ENCODE measurements at regions not wholly inside any gene's neighbourhood (a gene's known extent, or its start where the extent isn't known, plus 50 kb on each side); places are given as distances from the start of the nearest gene placed in this dataset.

GRCh38 chr12:124479680-124480468 lies 87.5 kb downstream of the NCOR2 start:
- H4K20me1 ChIP-seq (ENCODE audit: insufficient read depth, low read length): peaks cover 63% of the 10 kb centered on the region
- H3K56ac ChIP-seq (ENCODE audit: extremely low read depth, insufficient read depth, low read length): no peak overlapping the region
- ChIA-PET POLR2A (ENCODE audit: unreplicated experiment) (no interaction called here), CTCF (interaction anchor here (0.6 kb wide), 1 partner anchor 118 kb away, joined by 4 read pairs; no protein-coding TSS in a partner anchor)
- no peak overlapping the region for H3K4me2 ChIP-seq (ENCODE audit: low read depth, low read length)
- in situ Hi-C loops (cut with MboI; ENCODE audit: low sequenced_read_pairs) (no loop called here), dilution Hi-C loops (cut with HindIII; ENCODE audit: low sequenced_read_pairs, unreplicated experiment) (no loop called here), intact Hi-C loops (cut with micrococcal nuclease) (no loop called here)
- H2BK5ac ChIP-seq (ENCODE audit: low read depth, low read length, poor library complexity, severe bottlenecking): no peak overlapping the region
- H4K91ac ChIP-seq (ENCODE audit: insufficient read depth, low read depth, low read length): no peak overlapping the region
- DNase-seq (no peak), ATAC-seq (ENCODE audit: low read depth) (0 out of 2 replicates have a peak, but pooled peaks have one; percentile 19)
- no peak overlapping the region for H4K5ac ChIP-seq (ENCODE audit: low read depth, low read length)
- H3K14ac ChIP-seq (replicated peaks; ENCODE audit: low read depth, low read length): no peak overlapping the region; the same call in 1 of the 2 replicates
- no peak overlapping the region for H4K8ac ChIP-seq (ENCODE audit: low read depth in 2 of 2, low read length in 2 of 2)
- no peak overlapping the region for H2BK15ac ChIP-seq (ENCODE audit: low read depth, low read length)
- no peak overlapping the region for H3K27ac ChIP-seq (ENCODE audit: insufficient read depth, low read length)
- peak overlapping the region; percentile 2 for H2AFZ ChIP-seq (replicated peaks; ENCODE audit: low read length, poor library complexity)
- WGBS, 2 experiments (ENCODE audit: extremely low coverage in 2 of 2, insufficient read length in 1 of 2): 77% methylated on average over 6 of the region's 19 CpGs; no CpG with 5 or more reads in 1 of the 2 experiments
- peaks cover 9% of the 10 kb centered on the region for H3K9me1 ChIP-seq (ENCODE audit: insufficient read depth, low read length)
- H2AK9ac ChIP-seq (replicated peaks; ENCODE audit: low read depth, low read length, poor library complexity): peak overlapping the region; percentile 92
- H3K4me3 ChIP-seq (ENCODE audit: insufficient read depth, low read depth, low read length): no peak overlapping the region
- H2BK120ac ChIP-seq (ENCODE audit: low read depth, low read length): no peak overlapping the region
- no peak overlapping the region for H3K4ac ChIP-seq (ENCODE audit: low read depth, low read length)
- H2BK20ac ChIP-seq (ENCODE audit: low read depth, low read length): no peak overlapping the region
- H3K79me1 ChIP-seq (ENCODE audit: low read depth in 1 of 2, low read length in 2 of 2): peaks cover 28 to 83% of the 10 kb centered on the region in 2 experiments
- H3K27me3 ChIP-seq (ENCODE audit: control insufficient read depth, insufficient read depth, low read length): no peaks in the 10 kb centered on the region
- no TSS peak for BruUV-seq (replicated peaks)
- no peak for TF ChIP-seq MAZ (IDR thresholded peaks at IDR 0.05; ENCODE audit: borderline replicate concordance, low read depth, low read length)
- no peak for TF ChIP-seq NFE2L2 (IDR thresholded peaks at IDR 0.05; ENCODE audit: low read depth, low read length)
- TF ChIP-seq FOS (IDR thresholded peaks at IDR 0.05; ENCODE audit: low read depth, low read length): no peak
- TF ChIP-seq POLR2A (IDR thresholded peaks at IDR 0.05; ENCODE audit: low read depth, low read length): no peak
- TF ChIP-seq MAFK (IDR thresholded peaks at IDR 0.05; ENCODE audit: low read depth, low read length): no peak
- TF ChIP-seq MXI1 (IDR thresholded peaks at IDR 0.05; ENCODE audit: borderline replicate concordance, low read depth, low read length): no peak
- no peak for TF ChIP-seq BHLHE40 (IDR thresholded peaks at IDR 0.05; ENCODE audit: low read depth, low read length)
- no peak for TF ChIP-seq CTCF (conservative IDR thresholded peaks at IDR 0.05; ENCODE audit: low read depth, low read length)
- TF ChIP-seq ELK1 (IDR thresholded peaks at IDR 0.05; ENCODE audit: borderline replicate concordance, low read depth, low read length): no peak
- TF ChIP-seq RCOR1 (IDR thresholded peaks at IDR 0.05; ENCODE audit: insufficient replicate concordance, low read length): no peak
- H3K23ac ChIP-seq (ENCODE audit: low read depth, low read length): no peak overlapping the region
- peak overlapping the region; percentile 39; the same call in 1 of the 2 replicates for H2AK5ac ChIP-seq (ENCODE audit: low read depth, low read length)
- H3K9me3 ChIP-seq (ENCODE audit: control insufficient read depth, insufficient read depth, low read length): no peaks in the 10 kb centered on the region
- no peak overlapping the region for H3K9ac ChIP-seq (ENCODE audit: low read depth, low read length)
- no peak overlapping the region for H3K18ac ChIP-seq (ENCODE audit: low read depth, low read length)
- peaks cover 7% of the 10 kb centered on the region; the same call in 1 of the 2 replicates for H3K4me1 ChIP-seq (ENCODE audit: control insufficient read depth, insufficient read depth, low read length)
- H3K36me3 ChIP-seq (ENCODE audit: control insufficient read depth, insufficient read depth, low read length): peaks cover 58% of the 10 kb centered on the region

All from IMR-90 (cell line).